ENCODE measurements at regions not wholly inside any gene's neighbourhood (a gene's known extent, or its start where the extent isn't known, plus 50 kb on each side); places are given as distances from the start of the nearest gene placed in this dataset.

DNA sequence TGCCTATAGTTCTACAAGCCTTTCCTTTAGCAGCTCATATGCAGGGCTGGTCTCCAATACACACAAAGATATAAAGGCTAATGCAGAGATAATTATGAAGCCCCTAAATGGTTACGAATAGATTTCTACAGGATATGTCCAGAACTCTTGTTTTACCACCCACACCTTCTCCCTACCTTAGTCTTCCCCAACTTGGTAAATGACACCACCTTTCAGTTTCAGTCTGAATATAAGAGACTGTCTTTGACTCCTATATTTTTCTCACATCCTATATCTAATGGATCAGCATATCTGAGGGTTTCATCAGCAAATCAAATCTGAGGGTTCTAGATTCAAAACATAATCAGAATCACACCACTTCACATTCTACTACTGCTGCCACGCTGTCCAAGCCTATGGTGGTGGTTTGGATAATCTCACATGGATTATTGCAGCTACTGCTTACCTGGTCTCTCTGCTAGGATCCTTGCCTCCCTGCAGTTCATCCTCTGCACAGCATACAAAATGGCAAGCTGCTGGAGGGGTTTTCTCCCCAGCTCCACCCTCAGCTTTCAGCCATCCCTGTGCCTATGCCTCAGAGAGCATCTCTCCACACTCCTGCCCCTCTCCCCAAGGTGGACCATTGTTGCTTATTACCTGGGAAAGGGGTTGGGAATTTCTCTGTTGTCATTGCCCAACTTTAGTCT lies 178.0 kb upstream of the SPOPL start:
- no peak overlapping the region for H3K4me3 ChIP-seq (ENCODE audit: low read depth, low read length)
- TF ChIP-seq, protein P1, sequence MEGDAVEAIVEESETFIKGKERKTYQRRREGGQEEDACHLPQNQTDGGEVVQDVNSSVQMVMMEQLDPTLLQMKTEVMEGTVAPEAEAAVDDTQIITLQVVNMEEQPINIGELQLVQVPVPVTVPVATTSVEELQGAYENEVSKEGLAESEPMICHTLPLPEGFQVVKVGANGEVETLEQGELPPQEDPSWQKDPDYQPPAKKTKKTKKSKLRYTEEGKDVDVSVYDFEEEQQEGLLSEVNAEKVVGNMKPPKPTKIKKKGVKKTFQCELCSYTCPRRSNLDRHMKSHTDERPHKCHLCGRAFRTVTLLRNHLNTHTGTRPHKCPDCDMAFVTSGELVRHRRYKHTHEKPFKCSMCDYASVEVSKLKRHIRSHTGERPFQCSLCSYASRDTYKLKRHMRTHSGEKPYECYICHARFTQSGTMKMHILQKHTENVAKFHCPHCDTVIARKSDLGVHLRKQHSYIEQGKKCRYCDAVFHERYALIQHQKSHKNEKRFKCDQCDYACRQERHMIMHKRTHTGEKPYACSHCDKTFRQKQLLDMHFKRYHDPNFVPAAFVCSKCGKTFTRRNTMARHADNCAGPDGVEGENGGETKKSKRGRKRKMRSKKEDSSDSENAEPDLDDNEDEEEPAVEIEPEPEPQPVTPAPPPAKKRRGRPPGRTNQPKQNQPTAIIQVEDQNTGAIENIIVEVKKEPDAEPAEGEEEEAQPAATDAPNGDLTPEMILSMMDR (conservative IDR thresholded peaks at IDR 0.05; ENCODE audit: low read depth, low read length): no peak
- no peak for DNase-seq (ENCODE audit: low read depth)

DNA sequence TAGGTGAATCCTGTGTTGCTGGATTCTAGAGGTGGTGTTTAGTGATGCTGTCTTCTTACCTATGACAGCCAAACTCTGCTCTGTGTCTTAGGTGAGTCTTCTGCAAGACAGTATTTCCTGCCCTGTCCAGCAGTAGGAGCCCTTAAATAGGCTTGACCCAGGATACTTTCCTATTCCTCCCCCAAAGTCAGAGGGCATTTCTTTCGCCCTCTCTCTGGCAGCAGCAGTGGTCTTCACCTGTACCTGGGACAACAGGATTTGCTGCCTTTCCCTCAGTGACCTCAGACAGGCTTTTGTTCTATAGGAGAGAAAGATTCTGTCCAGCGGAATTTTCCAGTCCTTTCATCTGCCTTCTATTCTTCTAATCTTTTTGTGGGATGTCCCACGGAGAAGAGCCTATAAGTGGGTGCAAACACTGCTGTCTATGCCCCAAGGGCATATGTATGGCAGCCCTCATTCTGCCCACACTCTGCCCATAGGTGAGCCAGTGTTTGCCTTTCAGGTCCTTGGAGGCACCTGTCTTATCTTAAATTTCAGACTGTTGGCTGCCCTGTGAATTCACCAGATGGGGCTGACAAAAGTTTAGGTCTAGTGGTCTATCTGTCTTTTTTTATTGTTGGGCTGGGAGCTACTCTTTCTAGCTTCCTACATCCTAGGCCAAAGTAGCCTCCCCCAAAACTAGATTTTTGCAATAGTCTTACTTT lies 177.3 kb upstream of the SPOPL start:
- no peak overlapping the region for H3K4me3 ChIP-seq (ENCODE audit: low read depth, low read length)

DNA sequence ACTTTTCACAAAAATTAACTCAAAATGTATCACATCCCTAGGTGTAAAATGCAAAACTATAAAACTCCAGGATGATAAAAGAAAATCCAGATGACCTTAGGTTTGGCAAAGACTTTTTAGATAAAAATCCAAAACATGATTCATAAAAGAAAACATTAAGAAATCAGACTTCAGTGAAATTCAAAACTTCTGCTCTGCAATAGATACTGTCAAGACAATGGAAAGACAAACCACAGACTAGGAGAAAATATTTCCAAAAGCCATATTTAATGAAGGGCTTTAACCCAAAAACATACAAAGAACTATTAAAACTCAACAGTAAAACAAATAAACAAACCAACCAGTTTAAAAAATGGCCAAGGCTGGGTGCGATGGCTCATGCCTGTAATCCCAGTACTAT lies 173.6 kb upstream of the SPOPL start:
- TF ChIP-seq, protein P1 (conservative IDR thresholded peaks at IDR 0.05; ENCODE audit: low read depth, low read length): no peak
- DNase-seq (ENCODE audit: low read depth): no peak
- no peak overlapping the region for H3K4me3 ChIP-seq (ENCODE audit: low read depth, low read length)

More for the DNA sequence above, 177.3 kb upstream of the SPOPL start:
- TF ChIP-seq, protein P1 (conservative IDR thresholded peaks at IDR 0.05; ENCODE audit: low read depth, low read length): no peak
- no peak for DNase-seq (ENCODE audit: low read depth)

DNA sequence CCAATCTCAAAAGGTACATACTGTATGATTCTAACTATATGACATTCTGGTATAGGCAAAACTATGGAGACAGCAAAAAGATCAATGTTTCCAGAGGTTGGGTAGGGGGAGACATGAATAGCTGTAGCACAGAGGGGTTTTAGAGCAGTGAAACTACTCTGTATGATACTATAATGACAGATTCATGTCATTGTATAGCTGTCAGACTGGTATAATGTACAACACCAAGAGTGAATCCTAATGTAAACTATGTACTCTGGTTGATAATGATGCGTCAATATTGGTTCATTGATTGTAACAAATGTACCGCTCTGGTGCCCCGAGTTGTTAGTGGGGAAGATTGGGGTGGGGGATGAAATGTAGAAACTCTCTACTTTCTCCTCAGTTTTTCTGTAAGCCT lies 172.4 kb upstream of the SPOPL start:
- DNase-seq (ENCODE audit: low read depth): no peak
- TF ChIP-seq, protein P1 (conservative IDR thresholded peaks at IDR 0.05; ENCODE audit: low read depth, low read length): no peak
- no peak overlapping the region for H3K4me3 ChIP-seq (ENCODE audit: low read depth, low read length)

DNA sequence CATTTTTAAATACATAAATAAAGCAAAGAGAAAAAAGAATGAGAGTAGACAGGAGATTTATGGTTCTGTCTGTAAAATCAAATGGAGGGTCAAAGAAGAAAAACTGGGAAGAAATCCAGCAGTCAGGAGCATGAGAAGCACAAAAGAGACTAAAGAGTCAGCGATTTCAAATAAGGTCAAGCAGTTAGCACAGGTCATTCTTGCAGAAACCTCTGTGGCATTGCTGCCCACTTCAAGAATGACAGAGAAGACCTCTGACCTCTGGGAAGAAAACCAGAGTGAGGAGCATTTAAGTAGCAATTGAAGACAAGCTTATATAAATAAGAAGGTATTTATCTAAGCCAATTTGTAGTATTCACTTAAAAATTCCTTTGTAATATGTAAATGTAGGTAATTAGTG lies 172.0 kb upstream of the SPOPL start:
- no peak overlapping the region for H3K4me3 ChIP-seq (ENCODE audit: low read depth, low read length)
- DNase-seq (ENCODE audit: low read depth): no peak
- TF ChIP-seq, protein P1 (conservative IDR thresholded peaks at IDR 0.05; ENCODE audit: low read depth, low read length): no peak

DNA sequence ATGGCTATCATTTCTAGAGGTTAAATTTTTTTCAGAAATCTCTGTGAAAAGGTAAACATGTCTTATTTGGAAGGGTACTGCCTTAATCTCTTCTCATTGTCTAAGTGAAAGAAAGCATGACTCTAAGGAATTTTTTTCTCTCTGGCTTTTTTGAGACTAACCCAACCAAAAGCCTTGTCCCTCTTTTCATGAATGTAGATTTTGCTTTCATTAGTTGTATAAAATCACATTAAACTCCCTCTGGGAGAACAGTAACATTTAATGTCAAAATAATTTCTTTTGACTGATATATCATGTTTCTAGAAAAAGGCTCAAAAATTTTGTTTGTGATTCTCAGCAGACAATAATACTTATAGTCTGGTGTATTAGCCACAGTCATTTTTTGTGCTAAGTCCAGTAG lies 168.4 kb upstream of the SPOPL start:
- H3K4me3 ChIP-seq (ENCODE audit: low read depth, low read length): no peak overlapping the region
- TF ChIP-seq, protein P1 (conservative IDR thresholded peaks at IDR 0.05; ENCODE audit: low read depth, low read length): no peak
- no peak for DNase-seq (ENCODE audit: low read depth)

DNA sequence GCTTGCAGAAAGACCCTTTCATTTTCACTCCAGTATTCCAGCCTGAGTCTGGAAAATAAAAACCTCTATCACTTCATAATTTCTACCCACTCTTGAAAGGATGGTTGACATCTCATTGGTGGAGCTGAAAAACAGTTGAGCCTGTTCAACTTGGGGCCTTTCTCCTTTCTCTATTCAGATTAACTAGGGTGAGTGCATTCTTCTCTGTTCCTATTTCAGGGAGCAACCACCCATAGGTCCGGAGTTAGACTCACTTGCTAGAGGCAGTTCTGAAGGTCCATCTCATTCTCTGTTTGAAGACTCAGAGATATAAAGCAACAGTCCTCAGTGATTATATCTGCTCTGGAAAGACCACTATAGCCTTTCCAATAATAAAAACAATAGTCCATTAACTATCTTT lies 167.9 kb upstream of the SPOPL start:
- TF ChIP-seq, protein P1 (conservative IDR thresholded peaks at IDR 0.05; ENCODE audit: low read depth, low read length): no peak
- no peak overlapping the region for H3K4me3 ChIP-seq (ENCODE audit: low read depth, low read length)

More for the DNA sequence above, 167.9 kb upstream of the SPOPL start:
- DNase-seq (ENCODE audit: low read depth): no peak
